Ramos (cell line): ENCODE measurements at regions not wholly inside any gene's neighbourhood (a gene's known extent, or its start where the extent isn't known, plus 50 kb on each side); places are given as distances from the start of the nearest gene placed in this dataset.

ENCODE experiments used
- in situ Hi-C: fragments of 300-500 bp; cut with MboI; formaldehyde crosslinking; loops from one replicate; pipeline ENCODE4 v1.14.3; 2022; ENCODE audit warnings: low sequenced_read_pairs; ENCODE audit not compliant: unreplicated experiment

DNA sequence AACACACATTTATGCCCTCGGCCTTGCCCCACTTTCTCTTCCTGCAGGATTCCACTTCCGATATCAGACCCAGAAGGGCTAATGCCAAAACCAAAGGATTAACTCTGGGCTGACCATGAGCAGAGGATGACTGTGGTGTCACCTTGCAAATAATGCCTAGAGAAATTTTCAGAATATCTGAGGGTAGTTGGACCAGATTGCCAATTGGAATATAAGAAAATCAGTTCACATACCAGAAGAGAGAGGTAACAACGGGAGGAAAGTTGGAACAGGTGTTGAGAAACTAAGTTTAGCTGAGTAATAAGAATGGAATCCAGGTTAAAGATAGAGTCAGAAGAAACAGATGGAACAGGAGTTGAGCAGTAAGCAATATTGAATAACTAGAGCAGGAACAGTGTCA is 232.7 kb upstream of the UBE2E3 start:
- in situ Hi-C loops: no loop called here

DNA sequence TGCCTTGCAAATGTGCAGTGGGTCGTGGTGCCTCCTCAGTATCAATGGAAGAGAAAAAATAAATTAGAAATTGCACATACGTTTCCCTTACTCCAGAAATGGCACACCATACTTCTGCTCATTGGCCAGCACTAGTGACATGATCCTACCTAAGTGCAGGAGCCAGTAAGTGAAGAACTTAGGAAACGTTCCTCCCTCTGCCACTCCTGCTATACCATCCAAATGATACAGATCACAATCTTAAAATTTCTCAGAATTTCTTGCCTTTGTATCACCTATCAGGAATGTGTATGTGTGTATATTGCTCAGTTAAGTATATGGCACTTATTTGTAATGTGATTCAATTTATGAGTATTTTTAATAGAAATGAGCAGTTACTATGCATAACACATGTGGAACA is 237.0 kb upstream of the UBE2E3 start:
- in situ Hi-C loops: no loop called here

DNA sequence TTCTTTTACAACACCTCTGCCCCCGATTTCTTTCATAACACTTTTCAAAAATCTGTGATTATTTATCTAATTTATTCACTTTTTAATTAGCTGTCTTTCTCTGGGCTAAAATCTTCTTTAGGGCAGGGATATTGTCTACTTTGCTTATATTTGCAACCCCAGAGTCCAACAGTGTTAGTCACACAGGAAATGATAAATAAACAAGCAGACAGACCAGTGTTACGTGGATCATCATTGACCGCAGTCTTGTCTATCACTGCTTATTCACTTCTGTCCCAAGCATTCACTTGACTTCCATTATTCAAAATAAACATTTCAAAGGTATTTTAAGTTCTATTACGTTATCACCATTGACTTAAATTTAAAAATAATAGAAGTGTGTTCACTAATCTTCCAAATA is 237.6 kb upstream of the UBE2E3 start:
- in situ Hi-C loops: no loop called here

DNA sequence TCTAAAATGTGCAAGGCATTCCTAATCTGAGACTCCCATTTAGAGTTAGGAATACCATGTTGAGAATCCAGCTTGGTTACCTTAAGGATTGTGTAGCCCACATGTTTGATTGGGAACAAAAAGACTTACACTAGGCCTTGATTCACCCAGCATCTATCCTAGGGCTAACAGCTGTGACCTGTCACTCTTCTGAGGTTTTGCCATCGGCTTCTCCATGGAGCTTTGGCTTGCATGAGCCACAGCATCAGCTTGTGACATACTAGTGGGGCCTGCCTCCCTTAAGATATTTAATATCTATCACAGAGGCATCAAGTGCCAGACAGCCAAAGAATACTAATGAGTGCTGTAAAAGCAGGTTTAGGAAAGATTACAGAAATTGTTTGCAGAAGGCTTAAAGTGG is 241.3 kb upstream of the UBE2E3 start:
- in situ Hi-C loops: no loop called here

DNA sequence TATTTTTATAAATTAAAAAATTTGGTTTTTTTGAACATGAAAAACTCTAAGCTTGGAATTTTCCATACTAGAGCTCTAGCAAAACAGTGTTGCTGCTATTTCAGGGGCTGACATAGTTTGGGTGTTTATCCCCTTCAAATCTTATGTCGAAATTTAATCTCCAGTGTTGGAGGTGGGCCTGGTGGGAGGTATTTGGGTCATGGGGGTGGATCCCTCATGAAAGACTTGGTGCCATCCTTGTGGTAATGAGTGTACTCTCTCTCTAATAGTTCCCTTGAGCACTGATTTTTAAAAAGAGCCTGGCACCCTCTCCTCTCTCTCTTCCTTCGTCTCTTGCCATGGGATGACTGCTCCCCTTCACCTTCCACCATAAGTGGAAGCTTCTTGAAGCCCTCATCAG is 244.6 kb upstream of the UBE2E3 start:
- in situ Hi-C loops: no loop called here

DNA sequence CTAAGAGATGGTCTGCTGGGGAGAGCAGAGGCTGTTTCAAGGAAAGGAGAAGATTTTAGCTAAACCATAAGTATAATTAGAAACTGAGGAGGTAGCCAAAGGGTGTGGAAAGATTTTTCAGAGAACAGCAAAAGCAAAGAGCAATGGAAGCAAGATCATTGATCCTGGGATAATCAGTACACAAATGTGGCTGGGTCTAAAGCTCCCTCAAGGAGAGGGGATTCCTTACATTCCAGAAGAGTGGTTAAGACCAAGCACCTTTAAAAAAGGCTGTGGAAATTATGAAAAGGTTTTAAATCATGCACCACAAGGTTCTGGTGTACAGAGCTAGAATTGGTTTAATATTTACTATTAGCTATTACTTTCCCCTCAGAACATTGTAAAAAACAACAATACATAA is 246.0 kb upstream of the UBE2E3 start:
- in situ Hi-C loops: no loop called here

DNA sequence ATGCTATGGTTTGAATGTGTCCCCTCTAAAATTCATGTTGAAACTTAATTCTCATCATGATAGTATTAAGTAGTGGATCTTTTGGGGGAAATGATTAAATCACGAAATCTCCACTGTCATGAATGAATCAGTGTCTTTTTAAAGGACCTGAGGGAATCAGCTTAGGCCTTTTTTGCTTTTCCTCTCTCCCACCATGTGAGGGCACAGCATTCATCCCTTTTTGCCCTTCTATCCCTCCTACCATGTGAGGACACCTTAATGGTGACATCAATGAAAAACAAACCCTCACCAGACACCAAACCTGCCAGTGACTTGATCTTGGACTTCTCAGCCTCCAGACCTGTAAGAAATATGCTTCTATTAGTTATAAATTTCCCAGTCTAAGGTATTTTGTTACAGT is 247.1 kb upstream of the UBE2E3 start:
- in situ Hi-C loops: no loop called here

DNA sequence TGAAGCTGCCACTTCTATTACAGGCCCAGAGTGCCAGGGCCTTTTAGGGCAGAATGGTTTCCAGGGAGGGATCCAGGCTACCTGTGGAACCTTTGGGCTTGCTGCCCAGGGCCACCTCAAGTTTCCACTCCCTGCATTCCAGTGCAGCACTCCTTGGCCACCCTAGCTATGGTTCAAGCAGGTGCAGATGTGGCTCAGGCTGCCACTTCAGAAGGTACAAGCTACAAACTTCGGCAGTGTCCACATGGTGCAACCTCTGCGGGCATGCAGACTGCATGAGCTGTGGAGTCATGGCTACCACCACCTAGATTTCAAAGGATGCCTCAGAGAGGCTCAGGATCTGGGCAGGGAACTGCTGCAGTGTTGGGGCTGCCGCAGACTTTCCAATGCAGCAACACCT is 248.1 kb upstream of the UBE2E3 start:
- in situ Hi-C loops: no loop called here

DNA sequence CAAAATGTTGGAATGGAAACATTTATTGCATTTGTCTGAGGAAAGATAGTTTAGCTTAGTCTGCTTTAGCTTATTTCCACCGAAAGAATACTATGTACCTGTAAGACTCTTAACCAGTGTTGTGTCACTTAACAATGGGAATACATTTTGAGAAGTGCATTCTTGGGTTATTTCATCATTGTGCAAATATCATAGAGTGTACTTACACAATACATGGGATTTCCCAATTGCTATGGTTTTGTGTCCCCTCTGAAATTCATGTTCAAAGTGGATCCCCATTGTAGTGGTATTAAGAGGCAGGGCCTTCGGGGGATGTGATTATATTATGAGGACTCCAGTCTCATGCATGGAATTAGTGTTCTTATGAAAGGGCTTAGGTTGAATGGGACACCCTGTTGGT is 249.4 kb upstream of the UBE2E3 start:
- in situ Hi-C loops: no loop called here

DNA sequence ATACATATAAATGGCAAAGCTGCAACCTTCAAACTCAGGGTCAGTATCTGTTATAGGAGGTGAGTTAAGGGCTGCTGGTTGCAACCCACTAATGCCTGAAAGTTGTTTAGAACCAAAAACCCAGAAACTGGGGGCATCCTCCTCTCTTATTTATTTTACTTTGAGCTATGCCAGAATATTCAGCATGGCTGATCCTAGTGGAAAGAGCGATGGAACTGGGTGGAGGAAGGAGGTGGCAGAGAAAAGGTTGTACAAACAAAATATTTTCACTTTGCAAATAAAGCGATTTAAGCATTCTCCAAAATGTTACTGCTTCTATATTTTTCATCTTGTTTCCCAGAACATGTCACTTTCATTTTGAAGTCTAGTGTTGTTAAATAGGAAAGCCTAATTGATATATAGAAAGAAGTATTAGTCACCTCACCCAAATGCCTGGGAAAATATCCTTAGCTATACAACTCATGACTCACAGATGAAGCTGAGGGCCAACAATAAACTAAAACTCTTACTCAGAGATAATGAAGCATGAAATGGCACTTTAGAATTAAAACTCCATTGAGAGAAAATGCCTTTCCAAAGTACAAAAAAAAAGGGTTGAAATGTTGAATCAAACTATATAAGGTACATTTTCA is 251.4 kb upstream of the UBE2E3 start:
- in situ Hi-C loops: no loop called here

DNA sequence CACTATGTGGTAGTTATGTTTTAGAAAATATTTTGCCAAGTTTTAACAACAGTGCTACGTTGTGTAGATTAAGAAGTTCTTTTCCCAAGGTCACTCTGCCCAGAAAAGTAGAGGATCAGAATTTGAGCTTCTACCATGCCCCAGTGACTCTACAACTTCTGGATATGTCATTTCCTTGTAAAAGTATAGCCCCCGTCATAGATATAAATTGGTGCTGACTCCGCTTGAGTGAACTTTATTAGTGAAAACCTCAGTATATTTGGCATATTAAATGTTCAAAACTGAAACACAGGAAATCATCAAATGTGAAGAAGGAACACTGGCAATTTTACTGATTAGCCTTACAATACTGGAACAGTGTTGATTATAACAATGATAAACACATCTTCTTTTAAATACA is 256.7 kb upstream of the UBE2E3 start:
- in situ Hi-C loops: no loop called here

DNA sequence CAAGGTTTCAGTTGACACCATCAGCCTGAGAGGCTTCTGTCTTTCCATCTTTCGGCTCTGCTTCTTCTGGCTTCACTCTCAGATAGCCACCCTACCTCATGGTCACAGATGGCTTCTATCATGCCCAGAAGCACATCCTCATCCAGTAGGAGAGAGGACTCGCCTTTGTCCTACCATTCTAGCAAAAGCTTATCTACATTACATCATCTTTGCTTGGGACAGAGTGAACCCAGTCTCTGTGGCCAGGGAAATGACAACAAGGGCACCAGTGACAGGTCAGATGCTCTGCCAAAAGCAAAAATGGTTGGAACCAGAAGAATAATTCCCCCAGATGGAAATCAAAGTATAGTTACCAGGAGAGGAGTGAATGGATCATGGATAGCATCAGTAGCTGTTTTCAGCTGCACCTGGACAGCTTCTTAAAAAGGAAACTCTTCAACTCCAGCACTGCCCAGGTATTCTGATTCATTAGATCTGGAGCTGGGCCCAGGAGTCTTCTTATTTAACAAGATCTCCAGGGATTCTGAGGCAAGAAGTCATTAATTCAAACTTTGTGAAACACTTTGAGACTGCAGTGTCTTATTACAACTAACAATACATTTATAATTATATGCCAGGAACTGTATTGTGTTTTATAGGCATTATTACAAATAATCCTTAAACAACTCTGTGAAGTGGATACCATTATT is 257.7 kb upstream of the UBE2E3 start:
- in situ Hi-C loops: no loop called here

DNA sequence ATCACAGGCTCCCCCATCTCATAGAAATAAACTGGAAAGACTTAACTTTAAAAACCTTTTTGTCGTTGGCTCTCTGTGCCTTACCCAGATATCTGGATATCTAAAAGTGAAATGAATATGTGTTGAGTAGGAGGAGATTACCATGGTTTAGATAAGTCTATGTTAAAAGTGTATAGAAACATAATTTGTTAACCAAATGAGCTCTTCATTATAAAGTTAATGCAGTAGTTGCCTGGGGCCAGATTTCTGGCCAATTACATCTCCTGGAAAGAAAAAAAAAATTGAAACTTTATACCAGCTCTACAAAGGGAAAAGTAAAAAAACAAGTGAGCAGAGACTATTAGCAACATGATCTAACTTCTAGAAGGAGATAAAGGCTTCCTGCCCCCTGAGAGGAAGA is 259.6 kb upstream of the UBE2E3 start:
- in situ Hi-C loops: no loop called here

DNA sequence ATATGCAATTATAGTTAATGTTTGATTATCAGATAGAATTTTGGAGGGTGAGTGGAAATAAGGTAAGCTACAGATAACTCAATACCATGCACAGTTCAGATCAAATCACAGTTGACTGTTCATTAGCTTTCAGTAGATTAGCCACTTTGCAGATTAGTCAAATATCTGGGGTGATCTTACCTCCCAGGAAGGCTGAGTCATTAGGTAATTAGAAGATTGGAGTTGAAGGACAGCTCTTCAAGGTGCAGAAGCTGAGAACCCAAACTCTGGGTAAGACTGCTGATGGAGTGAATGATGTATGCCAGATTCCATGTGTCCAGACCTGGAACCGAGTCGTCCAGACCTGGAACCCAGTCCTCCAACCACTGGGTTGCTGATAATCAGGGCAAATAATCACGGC is 262.8 kb upstream of the UBE2E3 start:
- in situ Hi-C loops: no loop called here

DNA sequence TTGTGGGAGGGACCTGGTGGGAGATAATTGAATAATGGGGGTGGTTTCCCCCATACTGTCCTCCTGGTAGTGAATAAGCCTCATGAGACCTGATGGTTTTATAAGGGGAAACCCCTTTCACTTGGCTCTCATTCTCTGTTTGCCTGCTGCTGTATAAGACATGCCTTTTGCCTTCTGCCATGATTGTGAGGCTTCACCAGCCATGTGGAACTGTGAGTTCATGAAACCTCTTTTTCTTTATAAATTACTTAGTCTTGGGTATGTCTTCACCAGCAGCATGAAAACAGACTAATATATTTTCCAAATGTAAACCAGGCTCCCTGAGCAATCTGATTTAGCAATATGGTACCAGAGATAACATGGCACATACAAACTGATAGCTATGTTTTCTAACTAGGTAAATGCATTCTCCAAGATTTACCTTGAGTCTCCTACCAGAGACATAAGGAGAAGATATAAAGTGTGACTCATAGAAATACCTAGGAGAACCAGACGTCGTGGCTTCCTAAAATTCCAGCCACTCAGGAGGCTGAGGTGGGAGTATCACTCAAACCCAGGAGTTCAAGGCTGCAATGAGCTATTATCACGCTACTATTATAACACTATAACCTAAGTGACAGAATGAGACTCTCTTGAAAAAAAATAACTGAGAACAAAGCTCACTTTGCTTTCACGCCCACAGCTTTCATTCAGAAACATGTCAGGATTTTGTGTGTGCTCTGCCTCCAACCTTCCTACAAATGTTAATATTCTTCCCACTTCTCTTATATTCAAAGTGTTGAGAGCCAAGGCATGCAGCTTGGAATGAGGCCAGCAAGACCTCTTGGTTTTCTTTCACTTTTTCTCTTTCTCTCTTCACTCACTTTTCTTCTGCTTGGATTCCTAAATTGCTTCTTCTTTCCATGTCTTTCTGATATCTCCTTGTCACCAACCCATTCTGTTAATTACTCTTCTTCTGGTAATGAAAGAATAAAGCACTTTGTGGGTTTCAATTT is 263.9 kb upstream of the UBE2E3 start:
- in situ Hi-C loops: no loop called here

DNA sequence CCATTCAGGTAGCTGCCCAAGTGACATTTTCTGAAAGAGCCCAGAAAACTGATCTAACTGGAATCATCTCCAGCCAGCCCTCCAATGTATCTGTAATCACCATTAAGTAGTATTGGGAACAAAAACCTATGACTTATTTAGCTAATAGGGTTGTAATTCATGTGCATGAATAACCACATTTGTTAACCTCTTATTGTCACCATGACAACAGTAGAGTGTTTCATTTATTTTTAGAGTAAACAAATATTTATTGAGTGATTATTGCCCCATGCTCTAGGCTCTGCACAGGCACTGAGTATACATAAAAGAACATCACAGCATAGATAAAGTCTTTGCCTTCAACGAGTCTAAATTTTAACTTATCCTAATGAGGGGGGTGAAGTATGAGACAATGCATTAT is 265.4 kb upstream of the UBE2E3 start:
- in situ Hi-C loops: no loop called here

DNA sequence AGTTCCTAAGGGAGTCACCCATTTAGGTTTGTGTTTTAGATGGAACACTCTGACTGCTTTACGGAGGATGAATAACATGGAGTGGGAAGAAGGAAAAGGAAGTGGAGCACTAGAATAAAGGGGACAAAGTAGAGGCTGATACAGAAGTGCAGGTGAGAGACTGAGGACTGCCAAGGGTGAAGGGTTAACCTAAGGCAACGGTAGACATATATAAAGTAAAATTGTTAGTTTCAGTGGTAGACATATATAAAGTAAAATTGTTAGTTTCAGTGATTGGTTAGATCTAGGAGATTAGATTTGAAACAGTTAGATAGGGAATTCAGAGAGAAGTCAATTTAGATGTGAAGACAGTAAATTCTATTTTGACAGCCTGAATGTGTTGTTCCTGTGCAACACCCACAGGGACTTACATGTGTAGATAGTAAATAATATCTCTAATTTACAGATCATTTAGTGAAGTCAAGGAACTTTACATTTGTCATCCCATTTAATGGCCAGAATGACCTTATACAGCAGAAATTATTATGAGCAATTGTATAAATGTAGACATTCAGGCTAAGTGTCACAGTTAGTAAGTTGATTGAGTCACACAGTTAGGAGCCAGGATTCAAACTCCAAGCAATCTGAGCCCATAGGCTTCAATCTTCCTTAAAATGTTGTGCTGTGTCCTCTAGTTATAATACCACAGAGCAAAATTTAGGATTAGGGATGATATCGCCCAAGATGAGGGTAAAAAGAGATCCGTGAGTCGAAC is 270.8 kb upstream of the UBE2E3 start:
- in situ Hi-C loops: no loop called here

DNA sequence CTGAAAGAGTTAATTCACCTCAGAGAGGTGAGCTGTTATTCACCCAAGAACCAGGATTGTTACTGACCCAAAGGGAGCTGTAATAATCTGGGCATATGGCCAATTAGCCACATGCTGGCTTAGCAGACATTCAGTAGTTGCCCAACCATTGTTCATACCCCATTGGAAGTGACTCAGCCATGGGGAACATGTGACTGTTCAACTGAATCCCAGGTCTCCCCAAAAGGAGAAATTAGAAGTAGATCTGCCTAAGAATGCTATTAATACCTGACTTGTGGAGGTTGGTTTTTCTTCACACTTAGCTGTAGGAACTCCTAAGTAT is 272.6 kb upstream of the UBE2E3 start:
- in situ Hi-C loops: no loop called here

DNA sequence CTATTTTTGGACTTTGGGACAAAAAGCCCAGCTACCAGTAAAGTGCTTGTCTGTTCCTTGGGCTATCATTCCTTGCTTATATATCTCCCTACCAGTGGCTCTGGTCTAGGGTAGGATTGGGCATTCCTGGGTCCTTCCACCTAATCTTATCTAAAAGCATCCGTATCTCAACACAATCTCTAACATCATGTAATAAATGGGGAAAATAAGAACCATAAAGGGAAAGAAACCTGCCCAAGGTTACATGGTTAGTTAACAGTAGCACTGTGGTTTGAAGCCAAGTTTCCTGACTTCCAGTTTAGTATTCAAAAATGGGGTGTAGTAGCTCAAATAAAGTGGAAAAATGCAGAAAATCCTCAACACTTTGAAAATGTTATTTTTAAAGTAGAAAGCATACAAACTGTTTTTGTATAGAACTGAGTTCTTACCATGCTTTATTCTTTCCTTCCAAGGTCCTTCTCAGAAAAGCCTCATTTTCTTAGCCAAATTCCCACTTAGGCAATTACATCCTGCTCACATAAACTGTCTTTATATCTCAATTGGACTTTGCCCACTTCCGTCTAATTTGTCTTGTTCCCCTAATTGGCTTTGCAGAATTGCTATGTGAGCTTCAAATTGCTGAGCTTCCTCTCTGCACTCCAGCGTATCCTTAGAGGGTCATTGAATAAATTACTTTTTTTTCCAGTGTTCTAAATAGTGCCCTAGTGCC is 273.1 kb upstream of the UBE2E3 start:
- in situ Hi-C loops: no loop called here

DNA sequence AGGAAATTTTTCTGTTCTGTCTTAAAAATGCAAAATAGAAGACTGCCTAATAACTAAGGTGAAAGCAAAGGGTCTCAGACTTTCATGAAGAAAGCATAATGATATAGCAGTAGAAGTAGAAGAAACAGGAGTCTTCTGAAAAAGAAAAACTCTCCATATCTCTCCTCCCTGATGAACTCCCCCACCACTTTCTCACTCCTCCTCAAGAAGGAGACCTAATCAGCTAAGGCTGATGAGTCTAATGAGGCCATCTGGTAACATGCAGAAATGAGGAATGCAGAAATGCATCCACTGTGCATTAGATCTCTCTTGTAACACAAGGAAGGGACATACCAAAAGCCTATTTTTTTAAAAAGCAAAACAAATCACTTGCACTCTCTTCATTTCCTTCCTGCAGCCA is 273.7 kb upstream of the UBE2E3 start:
- in situ Hi-C loops: no loop called here
